ENCODE measurements at regions not wholly inside any gene's neighbourhood (a gene's known extent, or its start where the extent isn't known, plus 50 kb on each side); places are given as distances from the start of the nearest gene placed in this dataset.
"Not testable (repeated sequence)": the region's sequence is repeated elsewhere in the genome, so short reads cannot be mapped to it uniquely, and the experiment has no call there.

GRCh38 chr7:112916431-112916830, 126.2 kb upstream of the TMEM168 start:
- not testable (repeated sequence) for TF ChIP-seq CTCF (conservative IDR thresholded peaks at IDR 0.05; ENCODE audit: low read depth, low read length); EZH2 (IDR thresholded peaks at IDR 0.05; ENCODE audit: borderline replicate concordance, low read depth, low read length, poor library complexity, severe bottlenecking)

Data from A673 (cell line).